HG03196 (cell line): ENCODE measurements at regions not wholly inside any gene's neighbourhood (a gene's known extent, or its start where the extent isn't known, plus 50 kb on each side); places are given as distances from the start of the nearest gene placed in this dataset.
"Not testable (repeated sequence)": the region's sequence is repeated elsewhere in the genome, so short reads cannot be mapped to it uniquely, and the experiment has no call there.

ENCODE experiments used
- ATAC-seq: cut with Tn5 transposase; IDR thresholded peaks from one replicate; pipeline ENCODE4 v1.9.1; 2021; ENCODE audit not compliant: unreplicated experiment

DNA sequence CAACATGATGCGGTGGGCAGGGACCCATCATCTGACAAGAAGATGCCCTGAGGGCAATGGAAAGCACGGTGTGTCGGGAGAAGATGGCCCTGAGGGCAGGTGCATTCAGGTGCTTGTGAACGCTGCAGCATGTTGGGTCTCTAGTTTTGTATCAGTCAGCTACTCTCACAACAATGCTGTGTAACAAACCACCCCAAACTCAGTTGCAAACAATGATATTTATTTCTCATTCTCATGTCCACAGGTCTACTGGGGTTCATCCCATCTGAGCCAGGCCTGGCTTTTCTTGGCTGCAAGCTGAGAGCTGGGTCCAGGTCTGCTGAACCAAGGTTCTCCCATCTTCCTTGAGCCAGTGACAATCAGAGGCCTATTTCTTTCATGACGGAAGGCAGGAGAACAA, 461.6 kb downstream of the PREX1 start:
- ATAC-seq, result no peak

DNA sequence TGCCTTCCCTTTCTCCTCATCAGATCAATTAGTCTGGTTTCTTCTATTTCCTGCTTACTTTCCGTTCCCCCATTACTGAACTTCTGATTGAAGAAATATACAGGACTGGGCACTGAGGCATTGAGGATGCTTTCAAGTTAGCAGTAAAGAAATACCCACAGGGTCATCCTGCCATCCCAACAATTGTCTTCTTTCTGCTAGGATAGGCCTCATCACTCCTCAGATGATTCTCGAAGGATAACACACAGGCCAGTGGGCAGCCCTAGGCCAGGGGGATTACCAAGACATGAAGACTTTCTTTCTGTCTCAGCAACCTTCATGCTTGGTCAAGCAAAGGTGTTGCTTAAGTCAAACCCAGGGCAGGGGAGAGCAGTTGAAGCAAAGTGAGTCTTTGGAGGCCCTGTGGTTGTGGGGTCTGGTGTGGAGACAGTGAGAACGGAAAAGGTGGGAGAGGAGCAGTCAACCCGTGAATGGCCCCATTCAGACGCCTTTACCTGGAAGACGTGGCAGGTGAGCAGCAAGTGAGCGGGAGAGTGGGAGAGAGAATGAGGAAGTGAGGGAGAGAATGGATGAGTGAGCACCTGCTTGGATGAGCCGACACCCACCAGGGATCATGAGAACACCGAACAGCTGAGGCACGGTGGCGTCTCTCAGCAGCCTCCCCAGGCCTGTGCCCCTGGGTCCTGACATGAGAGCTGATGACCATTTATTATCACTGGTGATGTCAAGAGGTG, 462.9 kb downstream of the PREX1 start:
- ATAC-seq, result no peak

DNA sequence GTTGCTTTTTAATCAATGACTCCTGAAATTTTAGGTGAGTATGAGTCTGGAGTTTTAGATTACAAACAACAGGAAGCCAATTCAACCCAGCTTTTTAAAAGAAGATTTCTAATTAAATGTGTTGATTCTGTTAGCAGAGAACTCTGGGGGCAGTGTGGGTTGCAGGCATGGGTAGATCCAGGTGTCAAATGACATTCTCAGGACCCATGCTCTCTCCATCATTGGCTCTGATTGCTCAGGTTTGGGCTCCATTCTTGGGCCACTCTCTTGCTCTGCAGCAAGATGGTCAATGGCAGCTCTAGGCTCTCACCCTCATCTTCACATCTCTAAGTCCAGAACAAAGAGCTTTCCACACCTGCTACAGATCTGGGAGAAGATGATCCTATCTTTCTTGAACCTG, 463.7 kb downstream of the PREX1 start:
- ATAC-seq, result no peak

DNA sequence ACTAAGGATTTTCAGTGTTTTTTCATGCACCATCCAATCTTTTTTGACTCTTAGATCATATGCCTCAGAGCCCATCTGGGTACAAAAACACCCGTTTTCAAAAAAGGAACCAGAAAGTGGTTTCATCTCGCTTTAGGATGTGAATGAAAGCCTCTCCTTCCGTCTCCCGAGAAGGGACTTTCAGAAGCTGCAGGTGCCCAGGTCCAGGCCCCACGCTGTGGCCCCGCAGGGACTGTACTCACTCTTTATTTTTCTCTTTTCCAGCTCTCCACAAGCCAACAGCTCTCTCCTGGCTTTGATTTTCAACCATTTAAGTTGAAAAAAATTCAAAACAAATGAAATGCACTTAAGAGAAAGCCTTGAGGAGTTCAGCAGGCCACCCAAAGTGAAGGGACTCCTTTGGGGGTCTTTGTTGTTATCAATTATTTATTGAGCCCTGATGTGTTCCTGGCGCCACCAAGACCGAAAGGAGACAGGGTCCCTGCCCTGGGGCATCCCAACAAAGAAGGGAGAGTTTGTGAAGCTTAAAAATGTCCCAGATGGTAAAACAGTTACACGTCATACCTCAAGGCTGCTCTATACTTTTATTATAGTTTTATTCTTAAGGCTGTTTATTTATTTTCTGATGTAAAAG, 467.3 kb downstream of the PREX1 start:
- ATAC-seq, result peak; percentile 40

DNA sequence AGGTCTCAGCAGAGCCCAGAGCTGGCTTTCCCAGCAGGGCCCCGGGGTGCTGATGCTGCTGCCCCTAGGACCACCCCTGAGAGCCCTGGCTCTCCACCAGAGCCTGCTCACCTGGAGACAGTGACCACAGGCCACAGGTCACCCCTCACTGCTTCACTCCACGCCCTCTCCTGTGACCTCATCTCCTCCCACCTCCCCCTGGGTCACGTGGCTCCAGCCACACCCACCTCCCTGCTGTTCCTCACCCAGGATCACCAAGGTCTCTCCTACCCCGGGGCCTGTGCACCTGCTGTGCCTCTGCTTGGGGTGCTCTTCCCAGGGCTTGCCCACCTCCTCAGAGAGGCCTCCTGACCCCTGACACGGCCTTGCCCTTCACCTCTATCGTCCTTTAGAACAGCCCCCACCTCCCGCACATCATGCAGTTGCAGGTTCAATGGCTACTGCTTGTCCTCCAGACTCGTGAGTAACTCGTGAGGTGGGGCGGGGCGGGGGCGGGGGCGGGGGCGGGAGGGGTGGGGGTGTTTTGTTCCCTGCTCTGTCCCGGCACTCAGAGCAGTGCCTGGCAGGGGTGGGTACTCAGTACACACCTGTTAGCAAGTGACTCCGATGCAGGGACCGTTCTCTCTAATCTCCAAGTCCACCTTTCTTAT, 468.0 kb downstream of the PREX1 start:
- peak; percentile 72 for ATAC-seq

DNA sequence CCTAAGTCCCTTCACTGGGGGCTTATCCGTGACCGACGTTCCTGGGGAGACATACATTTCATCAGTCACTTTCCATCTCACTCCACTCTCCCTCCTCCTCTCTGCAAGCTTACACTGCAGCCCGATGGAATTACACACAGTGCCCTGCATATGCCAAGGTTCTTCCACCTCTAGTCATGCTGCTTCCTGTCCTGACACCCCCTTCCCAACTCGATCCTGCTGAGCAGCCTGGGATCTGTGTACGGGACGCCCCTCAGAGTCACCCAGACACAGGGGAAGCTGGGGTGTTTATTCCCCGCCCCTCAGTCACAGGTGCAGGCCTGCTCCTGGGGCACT, 468.8 kb downstream of the PREX1 start:
- not testable (repeated sequence) for ATAC-seq

DNA sequence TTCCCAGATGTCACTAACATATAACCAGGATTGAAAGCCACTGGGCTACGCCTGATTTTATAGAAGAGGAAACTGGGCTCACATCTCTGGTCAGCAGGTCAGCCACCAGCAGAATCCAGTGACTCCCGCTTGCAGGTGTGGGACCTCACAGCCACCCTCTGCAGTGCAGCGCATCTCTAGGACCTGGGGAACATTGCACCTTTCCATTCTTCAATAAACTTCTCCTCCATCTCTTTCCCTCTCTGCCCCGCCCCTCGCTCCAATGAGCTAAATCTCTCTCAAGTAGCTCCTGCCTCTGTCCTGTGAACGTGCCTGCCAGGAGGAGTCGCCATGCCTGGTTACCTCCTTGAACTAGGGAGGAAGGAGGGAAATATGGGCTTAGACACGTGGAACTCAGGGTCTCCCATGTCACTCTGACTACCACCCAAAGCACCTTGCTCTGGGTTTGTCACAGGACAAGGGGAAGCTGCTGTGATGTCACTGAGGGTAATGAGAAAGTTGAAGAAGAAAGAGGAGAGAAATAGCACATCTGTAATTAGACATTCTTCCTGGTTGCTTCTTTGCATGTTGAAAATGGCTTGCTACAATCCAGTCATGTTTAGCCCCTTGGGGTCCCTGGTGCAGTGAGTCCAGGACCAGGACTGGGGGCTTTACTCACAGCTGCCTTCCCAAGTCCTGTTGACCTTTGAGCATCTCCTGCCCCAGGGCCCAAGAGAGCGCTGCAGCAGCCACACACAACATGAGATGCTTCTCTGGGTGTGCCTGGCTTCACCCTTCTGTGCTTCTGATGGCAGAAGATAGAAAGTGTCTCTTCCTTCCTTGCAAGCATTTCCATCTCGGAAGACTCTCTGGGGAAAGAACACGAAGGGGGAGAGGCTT, 469.4 kb downstream of the PREX1 start:
- ATAC-seq, result no peak

DNA sequence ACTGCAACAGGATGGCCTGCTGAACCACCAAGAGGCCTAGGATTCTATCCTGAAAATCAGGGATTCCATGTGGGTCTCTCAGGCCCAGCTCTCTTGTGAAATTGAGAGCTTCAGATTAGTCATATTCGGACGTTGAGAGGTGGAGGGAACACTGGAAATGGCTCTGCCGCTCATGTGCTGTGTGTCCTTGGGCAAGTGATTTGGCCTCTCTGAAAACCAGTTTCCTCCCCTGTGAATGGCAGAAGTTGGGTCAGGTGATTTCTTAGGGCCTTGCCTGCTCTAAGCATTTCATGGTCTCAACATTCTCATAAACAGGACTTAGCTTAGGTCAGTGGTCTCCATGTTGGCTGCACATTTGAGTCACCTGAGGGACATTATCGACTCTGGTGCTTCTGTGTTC, 470.1 kb downstream of the PREX1 start:
- no peak for ATAC-seq

DNA sequence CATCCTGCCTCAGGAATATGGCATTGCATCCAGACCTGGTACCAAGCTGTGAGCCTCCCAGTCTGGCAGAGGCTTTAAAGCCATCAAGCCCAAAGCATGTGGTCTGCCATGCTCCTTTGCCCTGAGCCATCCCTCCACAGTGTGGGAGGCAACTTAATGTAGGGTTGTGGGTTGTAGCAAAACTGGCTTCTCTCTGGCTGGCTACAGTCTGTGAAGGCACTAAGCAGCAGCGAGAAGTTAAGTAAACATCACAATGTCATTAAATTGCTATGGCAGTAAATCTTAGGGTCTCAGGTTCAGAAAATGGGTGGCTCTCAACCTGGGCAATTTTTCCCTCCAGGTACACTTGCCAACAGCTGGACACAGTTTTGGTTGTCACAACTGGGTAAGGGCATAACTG, 472.9 kb downstream of the PREX1 start:
- no peak for ATAC-seq

DNA sequence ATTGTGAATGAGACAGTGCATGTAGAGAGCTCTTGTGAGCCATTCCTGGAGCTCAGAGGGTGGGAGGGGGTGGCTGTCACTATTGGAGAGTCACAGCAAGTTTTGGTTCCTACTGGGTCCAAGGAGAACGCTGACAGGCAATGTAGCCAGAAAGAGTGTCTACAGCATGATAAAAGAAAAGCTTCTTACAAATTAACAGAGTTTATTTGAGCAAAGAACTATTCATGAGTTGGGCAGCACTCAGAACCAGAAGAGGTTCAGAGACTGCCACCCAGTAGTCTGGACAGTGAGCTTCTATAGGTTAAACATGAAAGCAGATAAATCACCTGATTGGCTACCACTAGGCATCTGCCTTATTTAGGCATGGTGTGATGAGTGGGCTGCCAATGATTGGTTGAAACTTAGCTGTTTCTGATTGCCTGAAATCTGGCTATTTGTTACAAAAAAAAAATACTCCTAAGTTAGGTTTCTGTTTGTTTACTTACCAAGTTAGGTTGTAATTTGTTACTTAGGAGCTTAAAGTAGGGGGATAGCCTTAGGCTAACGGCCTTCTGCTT, 473.4 kb downstream of the PREX1 start:
- ATAC-seq, result no peak

DNA sequence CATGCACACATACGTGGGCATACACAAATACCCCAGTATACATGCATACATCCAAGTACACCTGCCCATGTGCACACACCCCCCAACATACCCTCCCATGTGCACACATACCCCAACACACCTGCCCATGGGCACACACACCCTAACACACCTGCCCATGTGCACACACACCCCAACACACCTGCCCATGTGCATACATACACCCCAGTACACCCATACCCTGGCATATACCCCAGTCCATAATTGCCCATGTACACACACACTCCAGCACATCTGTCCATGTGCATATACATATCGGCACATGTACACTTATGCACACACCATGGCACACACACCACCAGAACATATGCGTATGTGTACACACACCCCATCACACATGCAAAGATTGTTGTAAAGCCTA, 475.2 kb downstream of the PREX1 start:
- ATAC-seq, result no peak

DNA sequence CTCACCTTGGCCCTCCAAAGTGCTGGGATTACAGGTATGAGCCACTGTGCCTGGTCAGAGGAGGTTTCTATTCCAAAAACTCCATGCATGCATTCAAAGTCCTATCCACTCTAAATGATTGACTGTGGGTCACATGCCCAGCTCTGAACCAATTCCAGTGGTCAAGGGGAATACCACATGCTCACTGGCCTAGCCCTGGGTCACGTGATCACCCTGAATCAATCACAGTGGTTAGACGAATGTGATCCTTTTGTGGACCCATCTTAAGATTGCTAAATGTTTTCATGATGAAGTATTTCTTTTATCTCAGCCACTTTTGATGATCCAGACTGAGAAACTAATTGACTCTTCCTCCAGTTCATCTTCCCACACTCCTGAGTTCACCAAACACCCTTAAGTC, 475.8 kb downstream of the PREX1 start:
- no peak for ATAC-seq

DNA sequence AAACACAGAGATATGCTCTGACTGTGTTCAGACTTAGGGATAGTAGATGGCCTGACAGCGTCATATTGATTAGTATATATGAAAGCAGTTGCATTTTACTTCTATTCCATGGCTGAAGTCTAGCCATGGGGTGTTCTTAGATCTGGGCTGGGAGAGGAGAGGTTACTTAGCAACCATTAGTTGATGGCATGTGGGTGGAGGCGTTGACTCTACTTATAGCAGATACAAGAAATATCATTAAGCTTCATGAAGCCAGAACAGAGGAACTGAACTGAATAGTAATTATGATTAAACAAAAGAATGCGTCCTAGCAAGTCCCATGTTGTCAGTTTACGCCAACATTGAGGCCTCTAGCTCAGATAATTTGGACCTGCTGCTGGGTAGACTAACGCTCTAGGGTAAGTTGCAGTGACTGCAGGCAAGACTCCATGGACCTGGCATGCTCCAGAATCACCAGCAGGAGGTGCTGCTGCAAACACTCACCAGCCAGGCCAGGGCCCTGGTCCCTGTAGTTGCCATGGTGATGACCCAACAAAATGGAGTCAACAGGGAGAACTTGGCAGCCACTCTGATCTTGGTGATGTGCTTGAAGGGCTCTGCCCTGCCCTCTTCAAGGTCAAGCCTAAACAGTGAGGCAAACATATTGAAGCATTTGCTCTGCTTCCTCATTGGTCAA, 477.3 kb downstream of the PREX1 start:
- ATAC-seq, result no peak

DNA sequence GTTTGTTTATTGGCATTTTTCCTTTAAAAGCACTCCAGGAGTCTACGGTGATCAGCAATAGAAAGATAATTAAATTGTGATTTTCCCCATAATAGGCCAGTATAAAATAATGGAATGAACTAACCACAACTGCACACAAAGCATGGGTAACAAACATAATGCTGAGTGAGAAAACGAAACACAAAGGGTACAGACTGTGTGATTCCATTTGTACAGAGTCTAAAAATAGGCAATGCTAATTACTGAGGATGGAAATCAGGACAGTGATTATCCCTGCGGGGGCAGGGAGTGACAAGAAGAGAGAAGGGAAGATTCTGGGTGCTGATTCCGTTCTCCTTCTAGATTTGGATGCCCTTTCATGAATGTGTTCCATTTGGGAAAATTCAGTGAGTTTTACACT, 478.1 kb downstream of the PREX1 start:
- no peak for ATAC-seq

DNA sequence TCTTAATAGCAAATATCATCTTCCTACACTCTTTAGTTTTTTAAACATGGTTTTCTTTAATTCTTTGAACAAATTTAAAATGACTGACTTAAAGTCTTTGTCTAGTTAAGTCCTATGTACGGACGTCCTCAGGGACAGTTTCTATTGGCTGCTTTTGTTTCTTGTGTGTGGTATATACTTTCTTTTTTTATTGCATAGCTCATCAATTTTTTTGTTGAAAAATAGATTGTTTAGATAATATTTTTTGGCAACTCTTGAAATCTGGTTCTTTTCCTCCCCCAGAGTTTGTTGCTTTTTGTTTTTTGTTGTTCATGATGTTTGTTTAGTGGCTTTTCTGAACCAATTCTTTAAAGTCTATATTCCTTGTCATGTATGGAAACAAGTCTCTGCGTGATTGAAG, 479.8 kb downstream of the PREX1 start:
- ATAC-seq, result no peak

DNA sequence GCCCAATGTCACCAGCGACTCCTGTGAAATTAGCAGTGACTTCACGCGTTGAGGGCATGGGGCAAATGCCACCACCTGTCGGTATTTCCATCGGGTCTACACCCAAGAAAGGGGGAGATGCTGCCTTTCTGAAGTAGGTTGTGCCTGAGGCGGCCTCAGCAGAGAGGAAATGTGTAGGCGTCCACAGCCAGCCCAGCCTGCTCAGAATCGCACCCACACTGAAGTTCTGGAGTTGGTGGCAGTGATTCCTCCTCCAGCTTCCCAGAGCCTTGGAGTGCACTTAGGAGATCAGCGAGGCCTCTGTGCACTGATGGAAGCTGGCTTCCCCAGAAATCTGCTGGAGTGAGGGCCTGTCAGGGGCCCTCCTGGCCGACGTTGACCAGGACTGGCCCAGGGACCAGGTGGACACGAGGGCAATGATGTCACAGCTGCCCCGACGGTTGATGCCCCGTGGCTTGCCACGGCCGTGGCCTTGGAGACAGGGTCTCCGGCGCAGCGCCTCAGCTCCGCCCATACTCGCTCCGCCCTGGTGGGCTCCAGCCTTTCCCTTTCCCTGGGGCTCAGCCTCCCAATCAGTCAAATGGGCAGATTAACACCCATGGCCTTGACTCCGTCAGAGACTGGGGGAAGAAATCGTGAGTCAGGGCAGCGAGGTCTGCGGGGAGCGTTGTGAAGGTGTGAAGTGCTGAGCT, 484.8 kb downstream of the PREX1 start:
- no peak for ATAC-seq

DNA sequence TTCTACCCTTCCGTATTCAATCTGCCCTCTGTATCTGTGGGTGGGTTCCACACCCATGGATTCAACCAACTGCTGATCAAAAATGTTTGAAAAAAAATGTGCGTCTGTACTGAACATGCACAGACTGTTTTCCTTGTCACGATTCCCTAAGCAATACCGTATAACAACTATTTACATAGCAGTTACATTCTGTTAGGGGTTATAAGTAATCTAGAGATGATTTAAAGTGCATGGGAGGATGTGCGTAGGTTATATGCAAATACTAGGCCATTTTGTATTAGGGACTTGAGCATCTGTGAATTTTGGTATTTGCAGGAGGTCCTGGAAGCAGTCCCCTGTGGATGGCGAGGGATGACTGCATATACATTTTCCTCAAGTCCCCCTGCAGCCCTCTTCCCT, 486.9 kb downstream of the PREX1 start:
- ATAC-seq, result no peak

DNA sequence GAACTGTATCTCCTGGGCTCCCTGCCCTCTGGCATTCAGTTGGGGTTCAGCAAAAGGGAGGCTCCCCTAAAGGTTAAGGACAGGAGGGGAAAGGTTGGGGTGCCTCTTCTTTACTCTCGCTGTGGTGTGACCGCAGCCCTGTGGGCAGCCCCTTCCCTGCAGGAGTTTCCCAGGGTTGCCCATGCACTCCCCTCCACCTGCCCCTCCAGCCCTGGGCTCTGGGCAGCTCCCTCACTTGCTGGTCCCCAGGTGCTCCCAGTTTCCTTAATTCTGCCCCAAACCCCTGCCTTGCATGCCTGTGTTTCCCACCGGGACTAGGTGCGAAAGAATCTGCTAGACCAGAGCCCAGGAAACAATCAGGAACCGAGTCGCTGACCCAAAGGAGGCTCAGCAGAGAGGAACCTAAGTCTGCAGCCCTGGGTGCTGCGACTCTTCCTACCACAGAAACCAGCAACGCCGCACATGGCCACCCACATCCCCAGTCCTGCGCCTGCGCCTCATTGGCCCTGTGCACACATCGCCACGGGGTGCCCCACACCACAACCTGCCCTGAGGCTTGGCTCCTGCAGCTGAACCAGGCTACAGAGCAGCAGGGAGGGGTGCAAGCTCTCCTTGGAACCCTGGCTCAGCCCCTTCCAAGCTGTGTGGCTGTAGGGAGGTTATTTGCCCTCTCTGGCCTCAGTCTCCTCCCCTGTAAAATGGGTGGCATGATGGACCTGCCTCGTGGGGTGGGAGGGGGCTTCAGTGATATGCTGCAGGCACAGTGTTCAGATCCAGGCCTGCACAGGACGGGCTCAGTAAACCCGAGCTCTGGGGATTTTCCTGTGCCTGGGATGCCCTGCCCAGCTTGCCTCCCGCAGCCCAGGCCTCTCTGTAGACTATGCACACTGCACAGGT, 487.6 kb downstream of the PREX1 start:
- ATAC-seq, result no peak
